ENCODE measurements at regions not wholly inside any gene's neighbourhood (a gene's known extent, or its start where the extent isn't known, plus 50 kb on each side); places are given as distances from the start of the nearest gene placed in this dataset.

- DNase-seq, result no peak
These were observed 149.9 kb downstream of the SHQ1 start for GRCh38 chr3:72698154-72698917.

GRCh38 chr3:72697717-72698116 is 150.5 kb downstream of the SHQ1 start:
- DNase-seq, result no peak

GRCh38 chr3:72696815-72697214 is 151.4 kb downstream of the SHQ1 start:
- no peak for DNase-seq

GRCh38 chr3:72694398-72694797 is 153.8 kb downstream of the SHQ1 start:
- DNase-seq, result no peak

- no peak for DNase-seq
These were observed 155.3 kb downstream of the SHQ1 start for GRCh38 chr3:72692990-72693389.

GRCh38 chr3:72690629-72691028 is 157.6 kb downstream of the SHQ1 start:
- no peak for DNase-seq

GRCh38 chr3:72682936-72683452 is 165.3 kb downstream of the SHQ1 start:
- DNase-seq, result no peak

GRCh38 chr3:72681598-72681997 is 166.6 kb downstream of the SHQ1 start:
- DNase-seq, result no peak

- DNase-seq, result no peak
These were observed 167.5 kb downstream of the SHQ1 start for GRCh38 chr3:72680766-72681165.

GRCh38 chr3:72679540-72680198 is 168.6 kb downstream of the SHQ1 start:
- DNase-seq, result no peak

GRCh38 chr3:72678867-72679266 is 169.4 kb downstream of the SHQ1 start:
- no peak for DNase-seq

GRCh38 chr3:72678380-72678779 is 169.9 kb downstream of the SHQ1 start:
- no peak for DNase-seq

GRCh38 chr3:72675243-72675642 is 173.0 kb downstream of the SHQ1 start:
- no peak for DNase-seq

GRCh38 chr3:72673011-72673771 is 175.1 kb downstream of the SHQ1 start:
- no peak for DNase-seq

- no peak for DNase-seq
These were observed 179.0 kb downstream of the SHQ1 start for GRCh38 chr3:72669224-72669623.

- no peak for DNase-seq
These were observed 181.8 kb downstream of the SHQ1 start for GRCh38 chr3:72666447-72666755.

- DNase-seq, result peak; percentile 56
These were observed 182.4 kb downstream of the SHQ1 start for GRCh38 chr3:72665701-72666446.

GRCh38 chr3:72665103-72665502 is 183.1 kb downstream of the SHQ1 start:
- no peak for DNase-seq

- DNase-seq, result no peak
These were observed 183.9 kb downstream of the SHQ1 start for GRCh38 chr3:72664184-72664975.

GRCh38 chr3:72663429-72663828 is 184.8 kb downstream of the SHQ1 start:
- no peak for DNase-seq

- DNase-seq, result no peak
These were observed 187.2 kb downstream of the SHQ1 start for GRCh38 chr3:72661115-72661457.
